ENCODE measurements at regions not wholly inside any gene's neighbourhood (a gene's known extent, or its start where the extent isn't known, plus 50 kb on each side); places are given as distances from the start of the nearest gene placed in this dataset.
"Not testable (repeated sequence)": the region's sequence is repeated elsewhere in the genome, so short reads cannot be mapped to it uniquely, and the experiment has no call there.

GRCh38 chr7:73220766-73221370, 87.8 kb downstream of the NSUN5 start:
- TF ChIP-seq CTCF (IDR thresholded peaks at IDR 0.05; ENCODE audit: low read depth, low read length, poor library complexity, severe bottlenecking); EZH2phosphoT487 (IDR thresholded peaks at IDR 0.05; ENCODE audit: borderline replicate concordance, low read length): not testable (repeated sequence)
